ENCODE measurements at regions not wholly inside any gene's neighbourhood (a gene's known extent, or its start where the extent isn't known, plus 50 kb on each side); places are given as distances from the start of the nearest gene placed in this dataset.

DNA sequence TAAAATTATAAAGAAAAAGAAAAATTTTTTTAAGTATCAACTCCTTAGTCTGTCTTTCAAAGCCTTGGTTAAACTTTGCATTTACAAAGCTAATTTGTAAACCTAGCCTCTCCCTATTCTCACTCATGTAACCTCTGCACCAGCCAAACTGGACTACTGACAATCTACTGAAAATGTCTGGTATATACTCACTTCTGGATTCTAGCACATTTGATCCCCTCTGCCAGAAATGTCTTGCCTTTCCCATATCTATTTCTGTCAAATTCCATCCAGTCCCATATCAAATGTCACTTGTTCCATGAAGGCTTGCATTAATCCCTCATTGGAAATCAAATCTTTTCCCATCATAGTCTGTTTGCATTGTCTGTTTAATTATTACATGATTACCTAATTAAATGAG lies 105.8 kb upstream of the KLHL13 start:
- in situ Hi-C loops (cut with MboI; ENCODE audit: low pct_ligation_motif_present in 1 of 4, low pct_unique_long_range_greater_than_20kb in 1 of 4, low sequenced_read_pairs in 3 of 4) (loop anchor here in 1 of 4 donors (10.0 kb wide), 1 partner anchor 228 kb away; no protein-coding TSS in a partner anchor), intact Hi-C loops (cut with DNase I; ENCODE audit: low total_unique reads) (no loop called here)
- TF ChIP-seq, protein P1, sequence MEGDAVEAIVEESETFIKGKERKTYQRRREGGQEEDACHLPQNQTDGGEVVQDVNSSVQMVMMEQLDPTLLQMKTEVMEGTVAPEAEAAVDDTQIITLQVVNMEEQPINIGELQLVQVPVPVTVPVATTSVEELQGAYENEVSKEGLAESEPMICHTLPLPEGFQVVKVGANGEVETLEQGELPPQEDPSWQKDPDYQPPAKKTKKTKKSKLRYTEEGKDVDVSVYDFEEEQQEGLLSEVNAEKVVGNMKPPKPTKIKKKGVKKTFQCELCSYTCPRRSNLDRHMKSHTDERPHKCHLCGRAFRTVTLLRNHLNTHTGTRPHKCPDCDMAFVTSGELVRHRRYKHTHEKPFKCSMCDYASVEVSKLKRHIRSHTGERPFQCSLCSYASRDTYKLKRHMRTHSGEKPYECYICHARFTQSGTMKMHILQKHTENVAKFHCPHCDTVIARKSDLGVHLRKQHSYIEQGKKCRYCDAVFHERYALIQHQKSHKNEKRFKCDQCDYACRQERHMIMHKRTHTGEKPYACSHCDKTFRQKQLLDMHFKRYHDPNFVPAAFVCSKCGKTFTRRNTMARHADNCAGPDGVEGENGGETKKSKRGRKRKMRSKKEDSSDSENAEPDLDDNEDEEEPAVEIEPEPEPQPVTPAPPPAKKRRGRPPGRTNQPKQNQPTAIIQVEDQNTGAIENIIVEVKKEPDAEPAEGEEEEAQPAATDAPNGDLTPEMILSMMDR (IDR thresholded peaks at IDR 0.05), result no peak
- TF ChIP-seq POLR2AphosphoS5 (IDR thresholded peaks at IDR 0.05), result no peak
- TF ChIP-seq EP300 (IDR thresholded peaks at IDR 0.05; ENCODE audit: low read depth), result no peak
- TF ChIP-seq POLR2A (IDR thresholded peaks at IDR 0.05), result no peak
- no peak for DNase-seq
- Histone ChIP-seq H3K36me3 (no peaks in the 10 kb centered on the region), H3K9me3 (no peaks in the 10 kb centered on the region), H3K27ac (no peak overlapping the region), H3K4me3 (no peak overlapping the region), H3K4me1 (peaks cover 0 to 16% (median 2%) of the 10 kb centered on the region in 4 donors), H3K27me3 (no peaks in the 10 kb centered on the region)

DNA sequence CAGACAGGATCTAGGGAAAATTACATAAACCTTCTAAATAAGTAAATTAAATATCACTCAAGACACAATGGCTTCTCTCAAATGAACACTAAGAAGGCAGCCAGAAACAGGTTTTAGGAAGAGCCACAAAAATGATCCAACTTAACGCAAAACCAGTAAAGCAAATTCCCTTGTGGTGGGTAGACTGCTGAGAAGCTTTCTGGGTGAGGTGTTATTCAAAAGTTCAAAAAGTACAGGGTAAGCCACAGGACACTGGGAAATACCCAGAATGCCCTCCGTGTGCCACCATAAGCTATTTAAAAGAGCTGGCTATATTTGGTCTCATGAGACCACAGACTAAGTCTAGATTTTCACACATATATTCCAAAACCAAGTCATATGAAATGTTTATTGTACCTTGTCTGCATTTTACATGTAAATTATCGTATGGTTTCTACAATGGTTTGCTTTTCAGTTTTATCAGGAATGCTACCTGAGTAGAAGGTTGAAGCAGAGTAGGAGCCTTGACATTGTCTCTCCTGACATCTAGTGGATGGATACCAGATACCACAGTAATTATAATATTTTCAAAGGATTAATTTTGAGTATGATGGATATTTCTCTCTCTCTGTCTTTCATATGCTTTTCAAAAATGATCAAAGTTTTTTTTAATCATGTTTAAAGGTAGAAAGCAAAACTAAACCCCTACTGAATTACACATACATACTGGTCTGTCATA lies 109.3 kb upstream of the KLHL13 start:
- WGBS, 2 donors (ENCODE audit: low coverage in 1 of 2), result 0 to 39% methylated on average over 1 to 3 of the region's 3 CpGs
- no peaks in the 10 kb centered on the region for H3K27me3 ChIP-seq
- no peaks in the 10 kb centered on the region for H3K36me3 ChIP-seq
- peak overlapping the region in 3 of 4 donors; percentile 36 to 40 (median 38) for H3K27ac ChIP-seq
- TF ChIP-seq, protein P1 (IDR thresholded peaks at IDR 0.05), result peak; percentile 24 to 59 (median 36)
- TF ChIP-seq EP300 (IDR thresholded peaks at IDR 0.05; ENCODE audit: low read depth), result no peak
- H3K4me3 ChIP-seq, result no peak overlapping the region
- peaks cover 0 to 10% (median 2%) of the 10 kb centered on the region in 4 donors for H3K4me1 ChIP-seq
- DNase-seq, result no peak
- in situ Hi-C loops (cut with MboI; ENCODE audit: low pct_ligation_motif_present in 1 of 4, low pct_unique_long_range_greater_than_20kb in 1 of 4, low sequenced_read_pairs in 3 of 4) (loop anchor here in 2 of 4 donors (10.0 to 25.0 kb wide), 2 partner anchors 231 to 239 kb away; no protein-coding TSS in a partner anchor), intact Hi-C loops (cut with DNase I; ENCODE audit: low total_unique reads) (no loop called here)
- no peaks in the 10 kb centered on the region for H3K9me3 ChIP-seq

DNA sequence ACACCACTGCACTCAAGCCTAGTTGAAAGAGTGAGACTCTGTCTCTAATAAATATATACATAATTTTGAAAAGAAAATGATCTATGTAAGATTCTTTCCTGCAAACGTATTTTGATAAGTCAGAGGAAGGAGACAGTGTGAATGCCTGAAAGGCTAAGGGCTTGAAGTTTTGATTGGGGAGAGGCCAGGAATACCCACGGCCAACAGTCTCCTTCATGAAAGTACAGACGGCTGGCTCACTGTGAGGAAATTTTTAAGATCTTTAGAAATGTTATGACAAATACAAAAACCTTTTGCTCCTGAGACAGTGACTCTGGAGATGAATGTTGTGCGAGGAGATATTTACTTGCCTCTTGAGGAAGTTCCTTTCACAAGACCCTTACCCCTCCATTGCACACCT lies 111.4 kb upstream of the KLHL13 start:
- Histone ChIP-seq H3K27ac (no peak overlapping the region), H3K4me1 (peaks cover 0 to 4% (median 2%) of the 10 kb centered on the region in 4 donors), H3K4me3 (no peak overlapping the region), H3K27me3 (no peaks in the 10 kb centered on the region), H3K9me3 (no peaks in the 10 kb centered on the region), H3K36me3 (no peaks in the 10 kb centered on the region)
- DNase-seq, result no peak
- WGBS, 2 donors (ENCODE audit: low coverage in 1 of 2), result 57% methylated on average over 4 of the region's 4 CpGs; no CpG with 5 or more reads in 1 of the 2 donors
- TF ChIP-seq POLR2A (IDR thresholded peaks at IDR 0.05) (no peak), POLR2AphosphoS5 (IDR thresholded peaks at IDR 0.05) (no peak), EP300 (IDR thresholded peaks at IDR 0.05; ENCODE audit: low read depth) (no peak)
- TF ChIP-seq, protein P1 (IDR thresholded peaks at IDR 0.05), result no peak
- intact Hi-C loops (cut with DNase I; ENCODE audit: low total_unique reads), result no loop called here
- in situ Hi-C loops (cut with MboI; ENCODE audit: low pct_ligation_motif_present in 1 of 4, low pct_unique_long_range_greater_than_20kb in 1 of 4, low sequenced_read_pairs in 3 of 4), result loop anchor here in 2 of 4 donors (10.0 to 25.0 kb wide), 2 partner anchors 233 to 241 kb away; no protein-coding TSS in a partner anchor

DNA sequence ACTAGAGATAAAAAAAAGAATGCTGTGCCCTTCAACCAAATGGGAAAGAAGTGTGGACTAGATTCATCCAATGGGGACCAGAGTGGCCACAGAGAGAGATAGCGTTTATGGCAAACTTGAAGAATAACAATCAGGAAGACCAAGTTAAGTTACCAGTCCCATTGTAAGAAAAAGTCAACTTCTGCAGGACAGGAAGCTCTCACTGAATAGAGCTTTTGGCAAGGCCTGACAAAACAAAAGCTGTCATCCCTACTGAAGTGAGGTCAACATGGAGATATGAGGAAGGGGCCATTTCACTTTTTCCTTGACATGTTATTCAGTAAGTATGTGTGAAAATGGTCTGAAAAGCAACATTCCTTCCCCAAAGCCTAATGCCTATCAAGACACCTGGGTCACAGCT lies 111.8 kb upstream of the KLHL13 start:
- DNase-seq, result no peak
- Histone ChIP-seq H3K9me3 (no peaks in the 10 kb centered on the region), H3K4me3 (no peak overlapping the region), H3K4me1 (peaks cover 0 to 4% (median 2%) of the 10 kb centered on the region in 4 donors), H3K27ac (no peak overlapping the region), H3K36me3 (no peaks in the 10 kb centered on the region), H3K27me3 (no peaks in the 10 kb centered on the region)
- TF ChIP-seq, protein P1 (IDR thresholded peaks at IDR 0.05), result no peak
- TF ChIP-seq EP300 (IDR thresholded peaks at IDR 0.05; ENCODE audit: low read depth) (no peak), POLR2A (IDR thresholded peaks at IDR 0.05) (no peak), POLR2AphosphoS5 (IDR thresholded peaks at IDR 0.05) (no peak)
- 75% methylated on average over 1 of the region's 1 CpG; no CpG with 5 or more reads in 1 of the 2 donors for WGBS, 2 donors (ENCODE audit: low coverage in 1 of 2)
- intact Hi-C loops (cut with DNase I; ENCODE audit: low total_unique reads) (no loop called here), in situ Hi-C loops (cut with MboI; ENCODE audit: low pct_ligation_motif_present in 1 of 4, low pct_unique_long_range_greater_than_20kb in 1 of 4, low sequenced_read_pairs in 3 of 4) (loop anchor here in 2 of 4 donors (10.0 to 25.0 kb wide), 2 partner anchors 234 to 241 kb away; no protein-coding TSS in a partner anchor)

Data from transverse colon (tissue), 4 donors.